SK-N-SH (cell line): ENCODE measurements at regions not wholly inside any gene's neighbourhood (a gene's known extent, or its start where the extent isn't known, plus 50 kb on each side); places are given as distances from the start of the nearest gene placed in this dataset.

Source experiments
- CTCF ChIA-PET: fragments of 300-600, 350-600 bp; formaldehyde crosslinking; extraction: SDS; loops from one replicate; lab custom pipeline; 2021; lab: Yijun Ruan, JAX
- POLR2A ChIA-PET: fragments of 350-600 bp; sonication (Branson Sonifier 250); formaldehyde crosslinking; extraction: SDS; loops from one replicate; lab custom pipeline; 2020; ENCODE audit warnings: antibody characterized with exemption, inconsistent platforms; lab: Yijun Ruan, JAX
- DNase-seq: peaks from one replicate; pipeline ENCODE4 v3.0.0; 2012
- H2AFZ ChIP-seq: fragments of 200-600 bp; sonication (generic); 2 replicates; pipeline ENCODE4 v1.8.1; 2016; ENCODE audit warnings: antibody characterized with exemption, mild to moderate bottlenecking, low read depth
- H3F3A ChIP-seq: fragments of 200-600 bp; sonication (generic); replicated peaks from 2 replicates; pipeline ENCODE3; 2016; ENCODE audit warnings: antibody characterized with exemption, mild to moderate bottlenecking; ENCODE audit not compliant: insufficient read depth
- H3K27ac ChIP-seq, 2 experiments: fragments of 200-500 bp in 1 of 2; fragments of 200-600 bp in 1 of 2; sonication (Bioruptor generic) in 1 of 2; sonication (generic), shearing (Covaris generic) in 1 of 2; 2 replicates each; pipeline versions ENCODE4 v1.5.1 to v1.6.1; 2014 to 2016; ENCODE audit warnings: low read depth in 2 of 2, inconsistent platforms in 1 of 2, low read length in 1 of 2, mild to moderate bottlenecking in 1 of 2, mixed read lengths in 1 of 2
- H3K27me3 ChIP-seq: fragments of 200-600 bp; sonication (generic), shearing (Covaris generic); 2 replicates; pipeline ENCODE4 v1.6.1; 2016; ENCODE audit warnings: mixed run types; ENCODE audit not compliant: insufficient read depth
- H3K36me3 ChIP-seq, 2 experiments: fragments of 200-500 bp in 1 of 2; fragments of 200-600 bp in 1 of 2; sonication (Bioruptor generic) in 1 of 2; sonication (generic) in 1 of 2; replicated peaks in 1 of 2; 2 replicates each; pipeline versions ENCODE3 to v1.5.1; 2014 to 2016; ENCODE audit warnings: low read length in 1 of 2, mild to moderate bottlenecking in 1 of 2; ENCODE audit not compliant: insufficient read depth in 2 of 2, control insufficient read depth in 1 of 2
- H3K4me1 ChIP-seq, 2 experiments: fragments of 200-500 bp in 1 of 2; fragments of 200-600 bp in 1 of 2; sonication (Bioruptor generic) in 1 of 2; sonication (generic), shearing (Covaris generic) in 1 of 2; 2 replicates each; pipeline versions ENCODE4 v1.5.1 to v1.6.1; 2014 to 2016; ENCODE audit warnings: low read depth in 1 of 2, low read length in 1 of 2, mixed run types in 1 of 2; ENCODE audit not compliant: insufficient read depth in 2 of 2, control insufficient read depth in 1 of 2
- H3K4me2 ChIP-seq: fragments of 200-600 bp; sonication (generic), shearing (Covaris generic); 2 replicates; pipeline ENCODE4 v1.6.1; 2017; ENCODE audit warnings: mixed run types
- H3K4me3 ChIP-seq, 2 experiments: fragments of 200-500 bp in 1 of 2; fragments of 200-600 bp in 1 of 2; sonication (Bioruptor generic) in 1 of 2; sonication (generic), shearing (Covaris generic) in 1 of 2; 2 replicates each; pipeline versions ENCODE4 v1.5.1 to v1.8.1; 2014 to 2016; ENCODE audit warnings: low read depth in 2 of 2, inconsistent platforms in 1 of 2, low read length in 1 of 2, mild to moderate bottlenecking in 1 of 2, mixed read lengths in 1 of 2, moderate library complexity in 1 of 2
- H3K79me2 ChIP-seq: fragments of 200-600 bp; sonication (generic); 2 replicates; pipeline ENCODE4 v1.8.1; 2017; ENCODE audit warnings: mild to moderate bottlenecking; ENCODE audit not compliant: insufficient read depth
- H3K9ac ChIP-seq: fragments of 200-600 bp; sonication (generic); 2 replicates; pipeline ENCODE4 v1.6.1; 2017; ENCODE audit warnings: mixed run types
- H3K9me2 ChIP-seq: fragments of 200-600 bp; sonication (generic); 2 replicates; pipeline ENCODE4 v1.6.1; 2017; ENCODE audit warnings: mixed run types
- H3K9me3 ChIP-seq: fragments of 200-600 bp; sonication (generic); 2 replicates; pipeline ENCODE4 v1.6.1; 2017; ENCODE audit warnings: mixed run types, mild to moderate bottlenecking, moderate library complexity
- H4K20me1 ChIP-seq: fragments of 200-600 bp; sonication (generic); 2 replicates; pipeline ENCODE4 v1.6.1; 2017; ENCODE audit warnings: mild to moderate bottlenecking, mixed run types; ENCODE audit not compliant: insufficient read depth
- FOSL2 ChIP-seq: IDR thresholded peaks from 2 replicates; pipeline ENCODE4 v1.4.0; 2012; ENCODE audit warnings: low read depth, mild to moderate bottlenecking, moderate library complexity, borderline replicate concordance
- NFIC ChIP-seq: IDR thresholded peaks from 2 replicates; pipeline ENCODE4 v1.4.0; 2012; ENCODE audit warnings: borderline replicate concordance
- WGBS: methylation state at CpG from one replicate; pipeline ENCODE4 v1.1.6; 2017; ENCODE audit warnings: low lambda C conversion rate; 5-methylcytosine and 5-hydroxymethylcytosine counted together
- TF ChIP-seq, protein P1 (sequence below): IDR thresholded peaks from 2 replicates; pipeline ENCODE4 v1.4.0; 2012; ENCODE audit warnings: low read depth, borderline replicate concordance
- TF ChIP-seq, protein P2 (sequence below): IDR thresholded peaks from 2 replicates; pipeline ENCODE4 v1.6.1; 2012; ENCODE audit warnings: mild to moderate bottlenecking, low read depth, low read length, moderate library complexity

DNA sequence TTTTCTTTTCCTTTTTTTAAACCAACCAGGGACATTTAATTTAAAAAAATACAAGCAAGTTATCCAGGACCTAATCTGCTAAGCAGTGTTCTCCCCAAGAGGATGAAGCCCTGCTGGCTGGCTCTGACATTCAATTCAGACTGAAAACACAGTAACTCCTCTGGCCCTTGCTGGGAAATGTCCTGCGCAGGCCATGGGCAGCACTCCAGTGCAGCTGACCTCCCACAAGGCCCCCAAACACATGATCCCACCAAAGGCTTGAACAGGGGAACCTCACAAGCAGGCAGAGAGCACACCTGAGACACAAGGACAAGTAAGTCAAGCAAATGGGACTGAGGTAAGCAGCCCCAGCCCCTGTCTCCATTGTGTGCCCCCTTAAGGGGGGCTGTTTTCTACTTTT is 56.9 kb upstream of the FHIP2A start:
- 100% methylated on average over 1 of the region's 1 CpG for WGBS
- no peak for TF ChIP-seq NFIC
- no peaks in the 10 kb centered on the region for H3K36me3 ChIP-seq

DNA sequence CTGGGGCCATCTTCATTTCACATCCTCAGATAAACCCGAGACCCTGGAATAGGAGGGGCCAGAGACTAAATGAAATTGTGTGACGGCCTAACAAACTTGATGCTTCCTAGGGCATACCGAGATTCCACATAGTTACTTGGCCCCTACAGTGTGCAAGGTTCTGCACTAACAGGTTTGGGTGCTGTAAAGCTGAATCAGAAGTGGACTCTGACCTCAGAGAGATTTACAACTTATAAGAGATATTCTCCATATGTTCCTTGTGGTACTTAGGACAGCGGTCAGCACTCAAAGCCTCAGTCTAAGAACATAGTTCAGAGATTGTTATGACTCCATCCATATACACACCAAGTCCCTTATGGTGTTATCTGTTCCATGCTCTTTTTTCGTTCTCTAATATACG is 55.1 kb upstream of the FHIP2A start:
- peaks cover 7% of the 10 kb centered on the region; the same call in 1 of the 2 replicates for H3K79me2 ChIP-seq
- H4K20me1 ChIP-seq = no peaks in the 10 kb centered on the region
- peaks cover 0 to 8% of the 10 kb centered on the region in 2 experiments; a peak in 2 of 4 replicates for H3K4me1 ChIP-seq
- H3K9ac ChIP-seq = no peak overlapping the region
- CTCF ChIA-PET = interaction anchor here (2.0 kb wide), 1 partner anchor 20 kb away, joined by 9 read pairs; no protein-coding TSS in a partner anchor
- H3K27me3 ChIP-seq = no peaks in the 10 kb centered on the region
- peak overlapping the region; percentile 92 for H3K4me2 ChIP-seq
- POLR2A ChIA-PET = no interaction called here
- H3K9me2 ChIP-seq = no peaks in the 10 kb centered on the region
- H3K36me3 ChIP-seq = no peaks in the 10 kb centered on the region
- peak overlapping the region in 1 of 2 experiments; percentile 77; a peak in 1 of 4 replicates for H3K4me3 ChIP-seq
- 94% methylated on average over 6 of the region's 6 CpGs for WGBS
- H3K9me3 ChIP-seq = no peaks in the 10 kb centered on the region
- no peak for DNase-seq
- no peak overlapping the region for H2AFZ ChIP-seq
- H3F3A ChIP-seq = peaks cover 6% of the 10 kb centered on the region
- no peak overlapping the region for H3K27ac ChIP-seq
- no peak for TF ChIP-seq FOSL2
- TF ChIP-seq, protein P1, sequence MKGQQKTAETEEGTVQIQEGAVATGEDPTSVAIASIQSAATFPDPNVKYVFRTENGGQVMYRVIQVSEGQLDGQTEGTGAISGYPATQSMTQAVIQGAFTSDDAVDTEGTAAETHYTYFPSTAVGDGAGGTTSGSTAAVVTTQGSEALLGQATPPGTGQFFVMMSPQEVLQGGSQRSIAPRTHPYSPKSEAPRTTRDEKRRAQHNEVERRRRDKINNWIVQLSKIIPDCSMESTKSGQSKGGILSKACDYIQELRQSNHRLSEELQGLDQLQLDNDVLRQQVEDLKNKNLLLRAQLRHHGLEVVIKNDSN = no peak
- TF ChIP-seq, protein P2, sequence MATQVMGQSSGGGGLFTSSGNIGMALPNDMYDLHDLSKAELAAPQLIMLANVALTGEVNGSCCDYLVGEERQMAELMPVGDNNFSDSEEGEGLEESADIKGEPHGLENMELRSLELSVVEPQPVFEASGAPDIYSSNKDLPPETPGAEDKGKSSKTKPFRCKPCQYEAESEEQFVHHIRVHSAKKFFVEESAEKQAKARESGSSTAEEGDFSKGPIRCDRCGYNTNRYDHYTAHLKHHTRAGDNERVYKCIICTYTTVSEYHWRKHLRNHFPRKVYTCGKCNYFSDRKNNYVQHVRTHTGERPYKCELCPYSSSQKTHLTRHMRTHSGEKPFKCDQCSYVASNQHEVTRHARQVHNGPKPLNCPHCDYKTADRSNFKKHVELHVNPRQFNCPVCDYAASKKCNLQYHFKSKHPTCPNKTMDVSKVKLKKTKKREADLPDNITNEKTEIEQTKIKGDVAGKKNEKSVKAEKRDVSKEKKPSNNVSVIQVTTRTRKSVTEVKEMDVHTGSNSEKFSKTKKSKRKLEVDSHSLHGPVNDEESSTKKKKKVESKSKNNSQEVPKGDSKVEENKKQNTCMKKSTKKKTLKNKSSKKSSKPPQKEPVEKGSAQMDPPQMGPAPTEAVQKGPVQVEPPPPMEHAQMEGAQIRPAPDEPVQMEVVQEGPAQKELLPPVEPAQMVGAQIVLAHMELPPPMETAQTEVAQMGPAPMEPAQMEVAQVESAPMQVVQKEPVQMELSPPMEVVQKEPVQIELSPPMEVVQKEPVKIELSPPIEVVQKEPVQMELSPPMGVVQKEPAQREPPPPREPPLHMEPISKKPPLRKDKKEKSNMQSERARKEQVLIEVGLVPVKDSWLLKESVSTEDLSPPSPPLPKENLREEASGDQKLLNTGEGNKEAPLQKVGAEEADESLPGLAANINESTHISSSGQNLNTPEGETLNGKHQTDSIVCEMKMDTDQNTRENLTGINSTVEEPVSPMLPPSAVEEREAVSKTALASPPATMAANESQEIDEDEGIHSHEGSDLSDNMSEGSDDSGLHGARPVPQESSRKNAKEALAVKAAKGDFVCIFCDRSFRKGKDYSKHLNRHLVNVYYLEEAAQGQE = peak; percentile 46; the same call in 1 of the 2 replicates
- TF ChIP-seq, all 33 proteins: peak for 1

More for the DNA sequence above, 56.9 kb upstream of the FHIP2A start:
- Histone ChIP-seq H3K27ac (no peak overlapping the region), H3K9me2 (no peaks in the 10 kb centered on the region), H3K9me3 (no peaks in the 10 kb centered on the region), H3K79me2 (peaks cover 7% of the 10 kb centered on the region; the same call in 1 of the 2 replicates), H3F3A (peaks cover 4% of the 10 kb centered on the region), H3K4me1 (peaks cover 0 to 8% of the 10 kb centered on the region in 2 experiments; a peak in 2 of 4 replicates), H2AFZ (no peak overlapping the region), H3K27me3 (no peaks in the 10 kb centered on the region), H3K9ac (no peak overlapping the region), H3K4me2 (no peak overlapping the region), H4K20me1 (no peaks in the 10 kb centered on the region), H3K4me3 (no peak overlapping the region)
- POLR2A ChIA-PET = no interaction called here
- CTCF ChIA-PET = interaction anchor here (0.6 to 1.3 kb wide), 3 partner anchors 208 to 216 kb away, joined by 3 to 4 read pairs (median 3); no protein-coding TSS in a partner anchor
- DNase-seq = no peak
